ENCODE measurements at regions not wholly inside any gene's neighbourhood (a gene's known extent, or its start where the extent isn't known, plus 50 kb on each side); places are given as distances from the start of the nearest gene placed in this dataset.

GRCh38 chr15:60183366-60183765 lies 179.3 kb downstream of the FOXB1 start:
- Histone ChIP-seq H3K36me3 (ENCODE audit: insufficient read depth, low read depth, low read length) (no peaks in the 10 kb centered on the region), H3K9ac (ENCODE audit: low read depth, low read length) (no peak overlapping the region), H3K4me1 (ENCODE audit: insufficient read depth, low read length) (no peaks in the 10 kb centered on the region; the same call in 1 of the 2 replicates), H3K27ac (ENCODE audit: low read length) (no peak overlapping the region), H3K9me3 (ENCODE audit: insufficient read depth, low read depth, low read length) (no peaks in the 10 kb centered on the region), H3K4me3 (ENCODE audit: low read length) (no peak overlapping the region), H3K27me3 (ENCODE audit: insufficient read depth, low read length) (no peaks in the 10 kb centered on the region)

GRCh38 chr15:60184579-60184978 lies 180.5 kb downstream of the FOXB1 start:
- no peaks in the 10 kb centered on the region; the same call in 1 of the 2 replicates for H3K4me1 ChIP-seq (ENCODE audit: insufficient read depth, low read length)
- H3K36me3 ChIP-seq (ENCODE audit: insufficient read depth, low read depth, low read length), result no peaks in the 10 kb centered on the region
- H3K4me3 ChIP-seq (ENCODE audit: low read length), result no peak overlapping the region
- no peaks in the 10 kb centered on the region for H3K27me3 ChIP-seq (ENCODE audit: insufficient read depth, low read length)
- no peak overlapping the region for H3K27ac ChIP-seq (ENCODE audit: low read length)
- H3K9me3 ChIP-seq (ENCODE audit: insufficient read depth, low read depth, low read length), result no peaks in the 10 kb centered on the region
- H3K9ac ChIP-seq (ENCODE audit: low read depth, low read length), result no peak overlapping the region

GRCh38 chr15:60191016-60191415 lies 186.9 kb downstream of the FOXB1 start:
- Histone ChIP-seq H3K9ac (ENCODE audit: low read depth, low read length) (no peak overlapping the region), H3K4me3 (ENCODE audit: low read length) (no peak overlapping the region), H3K36me3 (ENCODE audit: insufficient read depth, low read depth, low read length) (no peaks in the 10 kb centered on the region), H3K4me1 (ENCODE audit: insufficient read depth, low read length) (no peaks in the 10 kb centered on the region), H3K27me3 (ENCODE audit: insufficient read depth, low read length) (no peaks in the 10 kb centered on the region), H3K27ac (ENCODE audit: low read length) (no peak overlapping the region), H3K9me3 (ENCODE audit: insufficient read depth, low read depth, low read length) (no peaks in the 10 kb centered on the region)

- H3K27me3 ChIP-seq (ENCODE audit: insufficient read depth, low read length), result no peaks in the 10 kb centered on the region
- H3K9me3 ChIP-seq (ENCODE audit: insufficient read depth, low read depth, low read length), result no peaks in the 10 kb centered on the region
- no peak overlapping the region for H3K4me3 ChIP-seq (ENCODE audit: low read length)
- H3K4me1 ChIP-seq (ENCODE audit: insufficient read depth, low read length), result no peaks in the 10 kb centered on the region
- H3K27ac ChIP-seq (ENCODE audit: low read length), result no peak overlapping the region
- no peaks in the 10 kb centered on the region for H3K36me3 ChIP-seq (ENCODE audit: insufficient read depth, low read depth, low read length)
- no peak overlapping the region for H3K9ac ChIP-seq (ENCODE audit: low read depth, low read length)
These were observed 187.7 kb downstream of the FOXB1 start for GRCh38 chr15:60191821-60192220.

GRCh38 chr15:60195611-60196010 lies 191.5 kb downstream of the FOXB1 start:
- no peak overlapping the region for H3K4me3 ChIP-seq (ENCODE audit: low read length)
- H3K9me3 ChIP-seq (ENCODE audit: insufficient read depth, low read depth, low read length), result no peaks in the 10 kb centered on the region
- no peak overlapping the region for H3K9ac ChIP-seq (ENCODE audit: low read depth, low read length)
- no peaks in the 10 kb centered on the region for H3K36me3 ChIP-seq (ENCODE audit: insufficient read depth, low read depth, low read length)
- H3K4me1 ChIP-seq (ENCODE audit: insufficient read depth, low read length), result no peaks in the 10 kb centered on the region
- H3K27ac ChIP-seq (ENCODE audit: low read length), result no peak overlapping the region
- H3K27me3 ChIP-seq (ENCODE audit: insufficient read depth, low read length), result no peaks in the 10 kb centered on the region

- no peaks in the 10 kb centered on the region for H3K36me3 ChIP-seq (ENCODE audit: insufficient read depth, low read depth, low read length)
- H3K4me3 ChIP-seq (ENCODE audit: low read length), result no peak overlapping the region
- H3K27ac ChIP-seq (ENCODE audit: low read length), result no peak overlapping the region
- H3K27me3 ChIP-seq (ENCODE audit: insufficient read depth, low read length), result no peaks in the 10 kb centered on the region
- H3K9ac ChIP-seq (ENCODE audit: low read depth, low read length), result no peak overlapping the region
- peaks cover 8% of the 10 kb centered on the region; the same call in 1 of the 2 replicates for H3K4me1 ChIP-seq (ENCODE audit: insufficient read depth, low read length)
- no peaks in the 10 kb centered on the region for H3K9me3 ChIP-seq (ENCODE audit: insufficient read depth, low read depth, low read length)
These were observed 193.5 kb downstream of the ANXA2 start for GRCh38 chr15:60204131-60204885.

GRCh38 chr15:60208709-60209108 lies 189.1 kb downstream of the ANXA2 start:
- Histone ChIP-seq H3K4me3 (ENCODE audit: low read length) (no peak overlapping the region), H3K27me3 (ENCODE audit: insufficient read depth, low read length) (no peaks in the 10 kb centered on the region), H3K9me3 (ENCODE audit: insufficient read depth, low read depth, low read length) (no peaks in the 10 kb centered on the region), H3K27ac (ENCODE audit: low read length) (no peak overlapping the region), H3K4me1 (ENCODE audit: insufficient read depth, low read length) (peaks cover 7% of the 10 kb centered on the region; the same call in 1 of the 2 replicates), H3K9ac (ENCODE audit: low read depth, low read length) (no peak overlapping the region), H3K36me3 (ENCODE audit: insufficient read depth, low read depth, low read length) (no peaks in the 10 kb centered on the region)

- Histone ChIP-seq H3K27me3 (ENCODE audit: insufficient read depth, low read length) (no peaks in the 10 kb centered on the region), H3K4me3 (ENCODE audit: low read length) (no peak overlapping the region)
These were observed 185.2 kb downstream of the ANXA2 start for GRCh38 chr15:60212536-60212935.

GRCh38 chr15:60213377-60214000 lies 184.3 kb downstream of the ANXA2 start:
- Histone ChIP-seq H3K4me1 (ENCODE audit: insufficient read depth, low read length) (no peaks in the 10 kb centered on the region), H3K27ac (ENCODE audit: low read length) (no peak overlapping the region), H3K36me3 (ENCODE audit: insufficient read depth, low read depth, low read length) (no peaks in the 10 kb centered on the region), H3K9me3 (ENCODE audit: insufficient read depth, low read depth, low read length) (no peaks in the 10 kb centered on the region), H3K9ac (ENCODE audit: low read depth, low read length) (no peak overlapping the region), H3K4me3 (ENCODE audit: low read length) (no peak overlapping the region), H3K27me3 (ENCODE audit: insufficient read depth, low read length) (no peaks in the 10 kb centered on the region)

More at GRCh38 chr15:60212536-60212935, 185.2 kb downstream of the ANXA2 start:
- Histone ChIP-seq H3K9me3 (ENCODE audit: insufficient read depth, low read depth, low read length) (no peaks in the 10 kb centered on the region), H3K36me3 (ENCODE audit: insufficient read depth, low read depth, low read length) (no peaks in the 10 kb centered on the region), H3K4me1 (ENCODE audit: insufficient read depth, low read length) (no peaks in the 10 kb centered on the region), H3K27ac (ENCODE audit: low read length) (no peak overlapping the region), H3K9ac (ENCODE audit: low read depth, low read length) (no peak overlapping the region)

GRCh38 chr15:60214201-60214600 lies 183.6 kb downstream of the ANXA2 start:
- H3K27ac ChIP-seq (ENCODE audit: low read length), result no peak overlapping the region
- H3K27me3 ChIP-seq (ENCODE audit: insufficient read depth, low read length), result no peaks in the 10 kb centered on the region
- no peaks in the 10 kb centered on the region for H3K9me3 ChIP-seq (ENCODE audit: insufficient read depth, low read depth, low read length)
- H3K36me3 ChIP-seq (ENCODE audit: insufficient read depth, low read depth, low read length), result no peaks in the 10 kb centered on the region
- H3K9ac ChIP-seq (ENCODE audit: low read depth, low read length), result no peak overlapping the region
- no peaks in the 10 kb centered on the region for H3K4me1 ChIP-seq (ENCODE audit: insufficient read depth, low read length)
- H3K4me3 ChIP-seq (ENCODE audit: low read length), result no peak overlapping the region

- Histone ChIP-seq H3K36me3 (ENCODE audit: insufficient read depth, low read depth, low read length) (no peaks in the 10 kb centered on the region), H3K4me3 (ENCODE audit: low read length) (no peak overlapping the region), H3K27me3 (ENCODE audit: insufficient read depth, low read length) (no peaks in the 10 kb centered on the region), H3K9ac (ENCODE audit: low read depth, low read length) (no peak overlapping the region), H3K9me3 (ENCODE audit: insufficient read depth, low read depth, low read length) (no peaks in the 10 kb centered on the region), H3K27ac (ENCODE audit: low read length) (no peak overlapping the region), H3K4me1 (ENCODE audit: insufficient read depth, low read length) (no peaks in the 10 kb centered on the region)
These were observed 182.4 kb downstream of the ANXA2 start for GRCh38 chr15:60215225-60215963.
